Urothelium cell line (cell line): ENCODE measurements at regions not wholly inside any gene's neighbourhood (a gene's known extent, or its start where the extent isn't known, plus 50 kb on each side); places are given as distances from the start of the nearest gene placed in this dataset.
"Not testable (repeated sequence)": the region's sequence is repeated elsewhere in the genome, so short reads cannot be mapped to it uniquely, and the experiment has no call there.

Experiments used
- DNase-seq: peaks from one replicate; pipeline ENCODE4 v3.0.0; 2011; ENCODE audit warnings: low spot score, mixed read lengths
- FAIRE-seq: peaks from 2 replicates; lab custom pipeline; 2011; peaks lifted over from hg19 to GRCh38; lab: Jason Lieb, UNC

- FAIRE-seq = no peak
- DNase-seq = no peak
Measured at GRCh38 chr6:169974663-169975062, 223.2 kb downstream of the ERMARD start.

- FAIRE-seq, DNase-seq: not testable (repeated sequence)
Measured at GRCh38 chr6:169973588-169974467, 222.4 kb downstream of the ERMARD start.

- FAIRE-seq (no peak), DNase-seq (no peak)
Measured at GRCh38 chr6:169972736-169973135, 221.3 kb downstream of the ERMARD start.

DNA sequence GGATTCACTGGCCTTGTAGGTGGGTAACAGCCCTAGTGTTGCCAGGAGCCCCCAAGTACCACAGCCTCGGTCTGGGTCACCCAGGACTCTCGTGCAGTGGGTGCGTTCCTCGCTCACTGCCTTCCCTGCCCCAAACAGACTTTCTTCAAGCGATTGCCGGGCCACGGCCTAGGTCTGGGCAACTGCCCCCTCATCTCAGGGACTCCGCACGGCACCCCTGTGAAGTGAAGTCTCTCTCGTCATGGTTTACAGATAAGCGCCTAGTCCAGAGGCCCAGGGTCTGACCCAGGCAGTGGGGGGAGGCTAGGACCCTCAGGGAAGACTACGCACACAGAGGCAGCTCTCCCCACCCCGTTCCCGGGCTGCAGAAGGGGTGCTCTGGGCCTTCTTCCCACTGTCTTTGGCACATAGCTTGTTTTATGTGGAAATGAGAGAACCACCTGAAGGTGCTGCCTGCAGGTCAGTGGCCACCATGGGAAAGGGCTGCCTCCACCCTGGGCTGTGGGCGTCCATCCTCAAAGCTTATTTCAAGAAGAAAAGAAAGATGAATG lies 220.8 kb downstream of the ERMARD start:
- DNase-seq = no peak
- FAIRE-seq = no peak

- FAIRE-seq (no peak), DNase-seq (no peak)
Measured at GRCh38 chr6:169971081-169971861, 219.8 kb downstream of the ERMARD start.

DNA sequence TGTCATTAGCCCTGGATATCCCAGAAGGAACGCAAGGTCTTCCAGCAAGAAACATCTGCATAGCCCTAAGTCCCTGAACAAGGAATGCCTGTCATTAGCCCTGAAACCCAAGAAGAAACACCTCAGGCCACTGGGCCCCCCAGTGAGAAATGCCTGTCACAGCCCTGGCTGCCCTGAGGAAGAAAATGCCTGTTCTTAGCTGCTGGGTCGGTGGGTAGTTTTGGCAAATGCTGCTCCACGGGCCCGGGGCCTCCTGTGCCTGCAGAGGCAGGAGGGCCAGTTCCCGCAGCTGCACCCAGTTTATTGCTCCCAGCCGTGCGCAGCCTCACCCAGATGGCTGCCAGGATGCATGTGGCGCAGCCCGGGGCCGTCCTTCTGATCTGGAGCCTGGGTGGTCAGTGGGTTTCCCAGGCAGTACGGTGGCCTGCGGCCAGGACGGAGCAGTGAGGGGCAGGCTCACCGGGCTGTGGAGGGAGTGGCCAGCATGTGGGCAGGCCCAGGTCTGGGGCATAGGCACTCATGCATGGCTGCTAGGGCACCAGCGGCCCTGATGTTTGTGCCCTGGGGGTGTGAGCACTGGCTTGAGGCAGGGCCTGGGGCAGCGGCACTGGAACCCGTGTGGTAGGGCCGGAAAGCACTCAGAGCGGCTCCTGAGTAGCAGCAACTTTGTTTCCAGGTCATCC lies 219.0 kb downstream of the ERMARD start:
- FAIRE-seq (no peak), DNase-seq (no peak)

DNA sequence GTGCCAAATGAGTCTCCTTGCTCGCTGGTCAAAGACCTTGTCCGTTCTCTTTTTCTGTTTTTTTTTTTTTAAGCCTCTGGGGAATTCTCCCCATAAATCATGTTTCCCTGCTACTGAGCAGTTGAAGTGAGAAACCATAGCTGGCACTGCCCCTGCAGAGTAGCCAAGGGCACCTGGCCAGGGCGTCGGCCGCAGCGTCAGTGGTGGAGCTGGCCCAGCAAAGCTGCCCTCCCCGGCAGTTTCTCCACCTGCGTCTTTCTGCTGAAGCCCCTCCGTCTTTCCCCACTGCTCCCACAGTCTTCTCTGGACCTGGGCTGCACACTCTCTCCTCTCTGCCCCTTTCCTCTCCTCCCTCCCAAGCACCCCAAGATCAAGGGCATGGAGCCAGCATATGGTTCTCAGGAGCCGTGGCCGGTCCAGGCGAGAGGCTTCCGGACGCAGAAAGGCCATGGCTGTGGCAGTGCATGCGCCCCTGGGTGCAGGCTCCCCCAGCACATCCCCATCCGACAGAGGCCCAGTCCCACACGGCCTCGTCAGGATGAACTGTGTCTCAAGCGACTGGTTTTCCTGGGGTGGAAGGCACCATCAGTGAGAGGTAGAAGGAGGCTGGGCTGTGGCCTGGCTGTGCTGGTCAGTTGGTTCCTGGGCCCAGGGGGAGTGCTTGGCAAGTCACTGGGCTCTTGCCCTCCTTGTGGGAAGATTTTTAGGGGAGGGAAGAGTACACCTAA lies 218.1 kb downstream of the ERMARD start:
- DNase-seq (no peak), FAIRE-seq (no peak)

- FAIRE-seq (no peak), DNase-seq (no peak)
Measured at GRCh38 chr6:169968541-169969270, 217.3 kb downstream of the ERMARD start.

DNA sequence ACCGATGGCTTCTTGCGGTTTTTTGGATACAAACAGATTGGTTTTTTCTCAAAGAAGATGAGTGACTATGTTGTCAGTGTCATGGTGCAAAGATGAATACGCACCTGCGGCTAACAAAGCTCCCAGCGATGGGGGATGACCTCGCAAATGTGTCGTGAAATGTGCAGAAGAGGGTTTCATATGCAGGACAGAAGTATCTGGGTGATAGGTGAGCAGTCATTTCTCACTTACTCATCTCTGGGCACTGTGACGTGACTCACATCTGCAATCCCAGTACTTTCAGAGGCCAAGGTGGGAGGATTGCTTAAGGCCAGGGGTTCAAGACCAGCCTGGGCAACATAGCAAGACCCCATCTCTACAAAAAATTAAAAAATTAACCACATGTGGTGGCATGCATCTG lies 216.3 kb downstream of the ERMARD start:
- FAIRE-seq = no peak
- no peak for DNase-seq

DNA sequence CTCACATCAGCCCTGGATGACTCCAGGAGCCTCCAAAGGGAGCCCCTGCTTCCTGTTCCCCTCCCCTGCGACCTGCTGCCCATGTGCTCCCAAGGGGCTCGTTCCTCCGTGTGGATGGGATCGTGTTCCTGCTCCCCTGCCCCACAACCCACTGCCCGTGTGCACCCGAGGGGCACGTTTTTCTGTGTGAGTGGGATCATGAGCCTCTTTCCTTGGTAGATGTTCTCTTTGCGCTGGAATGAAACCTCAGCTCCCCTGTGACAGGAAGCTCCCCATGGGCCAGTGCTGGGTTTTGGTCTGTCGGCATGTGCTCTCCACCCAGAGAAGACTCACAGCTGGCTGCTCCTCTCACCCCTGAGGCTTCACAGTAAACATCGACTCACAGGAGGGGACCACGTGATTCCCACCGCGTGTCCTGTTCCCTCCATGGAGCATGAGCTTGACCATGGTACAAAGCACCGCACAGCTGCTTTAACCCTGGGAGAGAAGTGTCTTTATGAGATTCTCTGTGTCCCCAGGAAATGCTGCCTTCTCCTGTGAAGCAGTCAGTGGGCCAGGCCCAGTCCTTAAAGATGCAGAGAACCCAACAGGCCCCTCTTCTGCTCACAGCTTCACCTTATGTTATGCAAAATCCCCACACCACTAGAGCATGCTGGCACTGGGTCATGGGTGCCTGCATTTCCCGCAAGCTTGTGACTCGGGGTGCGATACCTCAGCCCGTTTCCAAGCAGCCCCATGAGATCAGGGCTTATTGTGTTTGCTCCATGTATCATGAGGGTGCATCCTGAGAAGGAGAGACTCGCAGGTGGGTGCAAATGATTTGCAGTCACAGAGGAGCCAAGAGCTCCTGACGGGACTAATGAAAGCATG lies 215.1 kb downstream of the ERMARD start:
- no peak for FAIRE-seq
- DNase-seq = no peak

DNA sequence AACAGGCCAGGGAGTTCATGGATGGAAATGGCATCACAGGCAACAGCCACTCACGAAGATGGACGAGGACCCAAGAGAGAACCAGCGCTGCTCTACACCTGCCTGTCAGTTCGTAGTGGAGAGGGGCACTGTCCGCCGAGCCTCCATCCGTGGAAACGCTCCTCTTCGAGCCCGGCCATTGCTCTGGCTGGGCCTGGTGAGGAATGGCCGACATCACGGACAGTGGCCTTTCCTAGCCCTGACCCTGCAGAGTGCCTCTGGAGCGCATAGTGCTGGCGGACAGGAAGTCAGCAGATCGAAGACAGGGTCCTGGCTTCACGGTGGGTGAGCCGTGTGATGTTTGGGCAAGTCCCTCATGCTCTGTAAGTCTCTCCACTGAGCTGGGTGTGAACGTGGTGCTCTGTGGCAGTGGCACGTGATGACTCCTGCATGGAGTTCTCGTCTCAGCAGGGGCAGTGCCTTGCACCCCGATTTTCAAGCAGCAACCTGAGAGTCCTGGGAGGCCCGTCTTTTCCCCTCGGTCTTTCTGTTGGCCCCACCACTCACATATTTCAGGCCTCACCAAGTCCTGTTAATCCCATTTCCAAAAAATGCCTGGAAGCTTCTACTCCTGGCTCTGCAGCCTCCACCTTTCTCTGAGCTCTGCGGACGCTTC lies 214.4 kb downstream of the ERMARD start:
- FAIRE-seq = no peak
- DNase-seq = no peak

GRCh38 chr6:169965239-169965638 lies 213.8 kb downstream of the ERMARD start:
- no peak for FAIRE-seq
- DNase-seq = no peak

DNA sequence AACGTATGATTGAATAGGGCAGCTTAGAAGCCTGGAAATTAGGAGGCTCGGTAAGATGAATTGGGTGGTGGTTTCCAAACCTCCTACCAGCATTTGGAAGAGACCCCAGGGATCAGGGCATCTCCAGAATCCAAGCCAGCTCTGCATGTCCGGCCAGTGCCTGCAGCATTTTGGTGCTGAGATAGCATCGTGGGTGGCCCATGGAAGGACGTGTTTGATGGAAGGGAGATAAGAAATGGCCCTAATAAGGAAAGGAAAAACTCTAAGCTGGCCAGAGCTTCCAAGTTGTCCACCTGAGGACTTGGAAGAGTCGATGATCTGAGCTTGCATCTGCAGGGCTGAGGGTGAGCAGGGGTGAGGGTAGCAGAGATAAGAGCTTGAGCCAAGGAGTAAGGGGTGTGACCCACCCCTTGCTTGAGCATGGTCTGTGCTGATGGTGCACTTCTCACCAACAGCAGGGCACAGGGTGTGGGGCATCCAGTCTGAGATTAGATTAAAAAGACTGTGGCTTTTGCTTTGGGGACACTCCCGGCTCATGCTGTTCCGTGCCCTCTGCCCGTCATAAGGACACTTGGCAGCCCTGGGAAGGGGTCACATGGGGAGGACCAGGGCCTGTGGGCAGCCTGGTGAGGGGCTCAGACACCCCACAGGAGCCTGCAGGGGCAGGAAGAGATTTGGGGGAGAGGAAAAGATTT lies 213.2 kb downstream of the ERMARD start:
- FAIRE-seq (no peak), DNase-seq (no peak)

DNA sequence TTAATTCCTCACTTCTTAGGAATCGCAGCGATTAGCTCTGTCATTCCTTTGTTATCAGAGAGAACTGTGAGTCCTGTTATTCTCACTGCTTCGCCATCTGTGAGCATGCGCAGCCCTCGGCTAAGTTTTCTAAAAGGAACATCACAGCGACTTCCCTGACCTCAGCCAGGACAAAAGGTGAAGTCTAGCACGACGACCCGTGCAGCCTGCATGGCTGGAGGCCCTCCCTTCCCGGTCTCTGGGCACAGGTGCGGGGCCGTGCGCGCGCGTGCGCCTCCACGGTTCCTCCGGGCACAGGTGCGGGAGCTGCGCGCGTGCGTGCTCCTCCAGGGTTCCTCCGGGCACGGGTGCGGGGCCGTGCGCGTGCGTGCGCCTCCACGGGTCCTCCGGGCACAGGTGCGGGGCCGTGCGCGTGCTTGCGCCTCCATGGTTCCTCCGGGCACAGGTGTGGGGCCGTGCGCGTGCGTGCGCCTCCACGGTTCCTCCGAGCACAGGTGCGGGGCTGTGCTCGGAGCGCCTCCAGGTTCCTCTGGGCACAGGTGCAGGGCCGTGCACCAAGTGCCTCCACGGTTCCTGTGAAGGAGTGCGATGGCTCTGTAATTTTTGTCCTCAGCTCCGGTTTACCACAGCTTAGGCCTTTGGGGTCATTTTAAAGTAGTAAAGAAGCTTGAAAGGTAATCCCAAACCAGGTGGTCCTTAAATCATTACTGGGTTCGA lies 212.3 kb downstream of the ERMARD start:
- FAIRE-seq = no peak

DNA sequence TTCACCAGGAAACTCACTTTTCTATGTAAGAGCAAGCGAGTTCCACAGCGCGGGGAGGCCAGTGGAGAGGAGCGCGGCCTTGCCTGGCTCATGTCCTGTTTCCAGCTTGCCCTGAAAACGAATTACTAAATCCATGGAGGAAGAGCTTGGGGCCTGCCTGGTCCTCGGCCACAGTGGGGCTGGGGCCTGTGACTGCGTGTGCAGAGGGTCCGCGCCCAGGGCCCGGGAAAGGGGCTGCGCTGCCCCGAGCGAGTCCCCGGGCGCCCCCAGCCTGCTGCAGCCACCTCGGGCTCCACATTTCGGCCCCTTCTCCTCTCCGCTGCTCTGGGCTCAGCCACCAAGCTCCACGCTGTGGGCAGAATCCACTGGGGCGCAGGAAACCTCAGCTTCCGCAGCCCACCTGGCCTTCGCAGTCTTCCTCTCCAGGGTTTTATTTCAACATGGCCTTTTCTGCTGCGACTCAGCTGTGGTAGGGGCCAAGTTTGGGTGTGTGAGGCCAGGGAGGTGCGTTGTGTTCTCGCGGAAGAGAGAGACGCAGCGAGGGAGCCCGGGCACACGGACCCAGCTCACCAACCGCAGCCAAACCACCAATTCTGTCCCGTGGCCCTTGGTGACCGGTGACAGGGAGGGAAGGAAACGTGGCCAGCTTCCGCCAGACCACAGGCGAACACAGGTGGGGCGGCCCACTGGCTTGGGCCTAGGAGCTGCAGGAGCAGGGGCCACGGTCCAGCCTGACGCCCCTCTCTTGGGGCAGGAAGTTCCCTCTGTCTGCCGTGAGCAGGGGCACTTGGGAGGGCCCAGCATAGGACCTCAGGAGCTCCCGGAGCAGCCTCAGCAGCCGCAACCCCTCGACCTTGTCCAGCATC lies 211.4 kb downstream of the ERMARD start:
- DNase-seq (no peak), FAIRE-seq (no peak)

More for the DNA sequence above, 212.3 kb downstream of the ERMARD start:
- no peak for DNase-seq
